H1 (cell line): ENCODE measurements at regions not wholly inside any gene's neighbourhood (a gene's known extent, or its start where the extent isn't known, plus 50 kb on each side); places are given as distances from the start of the nearest gene placed in this dataset.

ENCODE experiments used
- EZH2 ChIP-seq: fragments of 200-600 bp; sonication (generic); IDR thresholded peaks from 2 replicates; pipeline ENCODE4 v1.7.1; 2012; ENCODE audit warnings: low read depth, mild to moderate bottlenecking, moderate library complexity, low read length, inconsistent platforms; ENCODE audit not compliant: severe bottlenecking
- POLR2A ChIP-seq, 2 experiments: IDR thresholded peaks; 1 replicate in 1 of 2; 2 replicates in 1 of 2; pipeline ENCODE4 v1.6.1; 2011; ENCODE audit warnings: low read depth in 2 of 2, low read length in 2 of 2, mild to moderate bottlenecking in 2 of 2; ENCODE audit errors: control extremely low read depth in 1 of 2

- TF ChIP-seq EZH2 (no peak), POLR2A (IDR thresholded peaks at IDR 0.05; ENCODE audit: control extremely low read depth in 1 of 2, low read depth in 2 of 2, low read length in 2 of 2) (no peak)
Observed at GRCh38 chr3:107211608-107212007, 165.6 kb upstream of the CCDC54 start.
